ENCODE measurements at regions not wholly inside any gene's neighbourhood (a gene's known extent, or its start where the extent isn't known, plus 50 kb on each side); places are given as distances from the start of the nearest gene placed in this dataset.

DNA sequence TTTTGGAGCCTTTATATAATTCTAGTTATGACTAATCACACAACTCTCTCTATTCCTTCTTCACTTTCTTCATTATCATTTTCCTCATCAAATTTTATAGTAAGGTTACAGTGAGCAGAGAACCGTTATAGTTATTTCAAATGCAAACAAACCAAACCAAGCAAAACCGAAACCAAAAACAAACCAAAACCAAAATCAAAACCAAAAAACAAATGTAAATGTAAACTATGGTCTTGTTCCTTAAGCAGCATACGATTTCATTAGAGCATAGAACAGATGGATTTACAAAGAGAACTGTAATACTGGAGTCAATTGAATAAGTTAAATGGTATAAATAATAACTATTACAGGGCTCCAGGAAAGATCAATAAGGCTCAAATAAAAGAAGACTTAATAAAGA lies 447.1 kb downstream of the LRRC70 start:
- H3K27ac ChIP-seq (ENCODE audit: low read depth, low read length, poor library complexity, severe bottlenecking): no peak overlapping the region
- H2AFZ ChIP-seq (ENCODE audit: low read length): no peak overlapping the region
- intact Hi-C loops (cut with micrococcal nuclease; ENCODE audit: unreplicated experiment): no loop called here
- no peak for DNase-seq (ENCODE audit: low spot score)
- H4K20me1 ChIP-seq (ENCODE audit: insufficient read depth, low read length): no peaks in the 10 kb centered on the region
- ChIA-PET CTCF (ENCODE audit: unreplicated experiment) (no interaction called here), POLR2A (no interaction called here)
- BruUV-seq (replicated peaks): no TSS peak
- H3K36me3 ChIP-seq (ENCODE audit: insufficient read depth, low read length): no peaks in the 10 kb centered on the region
- no peaks in the 10 kb centered on the region for H3K79me2 ChIP-seq (ENCODE audit: insufficient read depth, low read depth, low read length)
- no peaks in the 10 kb centered on the region for H3K4me1 ChIP-seq (ENCODE audit: insufficient read depth, low read length, poor library complexity, severe bottlenecking)
- no peak overlapping the region for H3K4me2 ChIP-seq (ENCODE audit: low read length)
- no peaks in the 10 kb centered on the region for H3K9me3 ChIP-seq (ENCODE audit: low read length)
- no peak overlapping the region for H3K4me3 ChIP-seq (ENCODE audit: low read depth, low read length, poor library complexity, severe bottlenecking)
- H3K9me2 ChIP-seq (ENCODE audit: insufficient read depth, low read length): no peaks in the 10 kb centered on the region
- TF ChIP-seq EZH2phosphoT487 (IDR thresholded peaks at IDR 0.05; ENCODE audit: borderline replicate concordance, low read depth, low read length): no peak
- TF ChIP-seq, protein P1, sequence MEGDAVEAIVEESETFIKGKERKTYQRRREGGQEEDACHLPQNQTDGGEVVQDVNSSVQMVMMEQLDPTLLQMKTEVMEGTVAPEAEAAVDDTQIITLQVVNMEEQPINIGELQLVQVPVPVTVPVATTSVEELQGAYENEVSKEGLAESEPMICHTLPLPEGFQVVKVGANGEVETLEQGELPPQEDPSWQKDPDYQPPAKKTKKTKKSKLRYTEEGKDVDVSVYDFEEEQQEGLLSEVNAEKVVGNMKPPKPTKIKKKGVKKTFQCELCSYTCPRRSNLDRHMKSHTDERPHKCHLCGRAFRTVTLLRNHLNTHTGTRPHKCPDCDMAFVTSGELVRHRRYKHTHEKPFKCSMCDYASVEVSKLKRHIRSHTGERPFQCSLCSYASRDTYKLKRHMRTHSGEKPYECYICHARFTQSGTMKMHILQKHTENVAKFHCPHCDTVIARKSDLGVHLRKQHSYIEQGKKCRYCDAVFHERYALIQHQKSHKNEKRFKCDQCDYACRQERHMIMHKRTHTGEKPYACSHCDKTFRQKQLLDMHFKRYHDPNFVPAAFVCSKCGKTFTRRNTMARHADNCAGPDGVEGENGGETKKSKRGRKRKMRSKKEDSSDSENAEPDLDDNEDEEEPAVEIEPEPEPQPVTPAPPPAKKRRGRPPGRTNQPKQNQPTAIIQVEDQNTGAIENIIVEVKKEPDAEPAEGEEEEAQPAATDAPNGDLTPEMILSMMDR (conservative IDR thresholded peaks at IDR 0.05; ENCODE audit: low read length): no peak

GRCh38 chr5:63022403-63022802 lies 443.8 kb downstream of the LRRC70 start:
- Histone ChIP-seq H3K79me2 (ENCODE audit: insufficient read depth, low read depth, low read length) (no peaks in the 10 kb centered on the region), H3K27ac (ENCODE audit: low read depth, low read length, poor library complexity, severe bottlenecking) (no peak overlapping the region), H3K36me3 (ENCODE audit: insufficient read depth, low read length) (no peaks in the 10 kb centered on the region), H3K4me2 (ENCODE audit: low read length) (no peak overlapping the region), H3K9me2 (ENCODE audit: insufficient read depth, low read length) (no peaks in the 10 kb centered on the region), H4K20me1 (ENCODE audit: insufficient read depth, low read length) (no peaks in the 10 kb centered on the region), H3K9me3 (ENCODE audit: low read length) (no peaks in the 10 kb centered on the region), H3K4me1 (ENCODE audit: insufficient read depth, low read length, poor library complexity, severe bottlenecking) (no peaks in the 10 kb centered on the region), H2AFZ (ENCODE audit: low read length) (no peak overlapping the region), H3K4me3 (ENCODE audit: low read depth, low read length, poor library complexity, severe bottlenecking) (no peak overlapping the region)
- POLR2A ChIA-PET: interaction anchor here (0.6 kb wide), 1 partner anchor 56 kb away, joined by 3 read pairs; no protein-coding TSS in a partner anchor
- intact Hi-C loops (cut with micrococcal nuclease; ENCODE audit: unreplicated experiment): no loop called here
- no TSS peak for BruUV-seq (replicated peaks)
- CTCF ChIA-PET (ENCODE audit: unreplicated experiment): no interaction called here
- TF ChIP-seq, protein P1 (conservative IDR thresholded peaks at IDR 0.05; ENCODE audit: low read length): no peak
- no peak for TF ChIP-seq EZH2phosphoT487 (IDR thresholded peaks at IDR 0.05; ENCODE audit: borderline replicate concordance, low read depth, low read length)
- DNase-seq (ENCODE audit: low spot score): no peak

GRCh38 chr5:63011158-63011557 lies 432.5 kb downstream of the LRRC70 start:
- TF ChIP-seq EZH2phosphoT487 (IDR thresholded peaks at IDR 0.05; ENCODE audit: borderline replicate concordance, low read depth, low read length): no peak
- TF ChIP-seq, protein P1 (conservative IDR thresholded peaks at IDR 0.05; ENCODE audit: low read length): no peak
- DNase-seq (ENCODE audit: low spot score): no peak
- H3K9me2 ChIP-seq (ENCODE audit: insufficient read depth, low read length): no peaks in the 10 kb centered on the region
- H3K4me3 ChIP-seq (ENCODE audit: low read depth, low read length, poor library complexity, severe bottlenecking): no peak overlapping the region
- H2AFZ ChIP-seq (ENCODE audit: low read length): no peak overlapping the region
- H3K9me3 ChIP-seq (ENCODE audit: low read length): no peaks in the 10 kb centered on the region
- H4K20me1 ChIP-seq (ENCODE audit: insufficient read depth, low read length): no peaks in the 10 kb centered on the region
- CTCF ChIA-PET (ENCODE audit: unreplicated experiment): no interaction called here
- POLR2A ChIA-PET: interaction anchor here (0.7 kb wide), 1 partner anchor 143 kb away, joined by 4 read pairs; no protein-coding TSS in a partner anchor
- no peak overlapping the region for H3K27ac ChIP-seq (ENCODE audit: low read depth, low read length, poor library complexity, severe bottlenecking)
- H3K79me2 ChIP-seq (ENCODE audit: insufficient read depth, low read depth, low read length): no peaks in the 10 kb centered on the region
- H3K4me1 ChIP-seq (ENCODE audit: insufficient read depth, low read length, poor library complexity, severe bottlenecking): no peaks in the 10 kb centered on the region
- BruUV-seq (replicated peaks): no TSS peak
- H3K36me3 ChIP-seq (ENCODE audit: insufficient read depth, low read length): no peaks in the 10 kb centered on the region
- intact Hi-C loops (cut with micrococcal nuclease; ENCODE audit: unreplicated experiment): no loop called here
- no peak overlapping the region for H3K4me2 ChIP-seq (ENCODE audit: low read length)
